Adipocyte (in vitro differentiated cells): ENCODE measurements at regions not wholly inside any gene's neighbourhood (a gene's known extent, or its start where the extent isn't known, plus 50 kb on each side); places are given as distances from the start of the nearest gene placed in this dataset.

Experiments used
- DNase-seq: peaks from one replicate; pipeline ENCODE4 v3.0.0-alpha.2; 2015; ENCODE audit warnings: low read depth
- H3K27me3 ChIP-seq: replicated peaks from 2 replicates; pipeline ENCODE4 v1.7.0; 2013; ENCODE audit warnings: mild to moderate bottlenecking, low read length, moderate library complexity; ENCODE audit not compliant: control insufficient read depth, insufficient read depth
- H3K36me3 ChIP-seq: 2 replicates; pipeline ENCODE4 v1.7.0; 2013; ENCODE audit warnings: low read length, mild to moderate bottlenecking, moderate library complexity; ENCODE audit not compliant: control insufficient read depth, insufficient read depth, severe bottlenecking
- H3K4me1 ChIP-seq: 2 replicates; pipeline ENCODE4 v1.7.0; 2013; ENCODE audit warnings: mild to moderate bottlenecking, low read length, moderate library complexity; ENCODE audit not compliant: control insufficient read depth, insufficient read depth
- H3K4me3 ChIP-seq: 2 replicates; pipeline ENCODE4 v1.7.0; 2013; ENCODE audit warnings: mild to moderate bottlenecking, low read length, moderate library complexity
- H3K9ac ChIP-seq: 2 replicates; pipeline ENCODE4 v1.7.0; 2013; ENCODE audit warnings: mild to moderate bottlenecking, low read length, moderate library complexity
- H3K9me3 ChIP-seq: 2 replicates; pipeline ENCODE4 v1.7.0; 2013; ENCODE audit warnings: mild to moderate bottlenecking, low read length, moderate library complexity; ENCODE audit not compliant: control insufficient read depth

DNA sequence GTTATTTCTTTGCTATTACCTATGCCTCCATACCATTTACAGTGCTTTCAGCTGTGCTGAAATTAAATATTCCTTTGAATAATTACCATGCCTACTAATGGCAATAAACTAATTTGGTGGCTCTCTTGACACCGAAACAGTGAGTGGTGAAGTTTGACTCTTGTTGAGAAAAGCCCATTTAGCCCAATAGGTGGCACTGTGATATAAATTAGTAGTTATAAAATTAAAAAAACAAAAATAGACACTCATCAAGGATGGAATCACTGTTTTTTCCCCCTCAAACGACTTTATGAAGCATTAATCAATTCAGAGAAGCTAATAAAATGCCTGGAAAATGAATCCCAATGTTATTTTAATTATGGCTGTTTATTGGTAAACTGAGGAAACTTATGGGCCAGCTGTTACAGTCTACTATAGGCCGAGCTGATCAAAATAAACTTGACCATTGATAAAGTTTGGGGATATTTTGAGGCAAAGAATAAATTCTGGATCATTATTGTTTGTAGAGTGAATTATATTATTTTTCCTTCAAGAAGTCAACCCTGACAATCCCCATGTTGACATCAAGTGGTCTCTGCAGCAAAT, 339.6 kb downstream of the TRIB2 start:
- peak; percentile 53 for DNase-seq
- Histone ChIP-seq H3K9ac (no peak overlapping the region), H3K4me1 (peaks cover 9% of the 10 kb centered on the region), H3K9me3 (no peaks in the 10 kb centered on the region), H3K27me3 (no peaks in the 10 kb centered on the region), H3K36me3 (no peaks in the 10 kb centered on the region), H3K4me3 (no peak overlapping the region)

DNA sequence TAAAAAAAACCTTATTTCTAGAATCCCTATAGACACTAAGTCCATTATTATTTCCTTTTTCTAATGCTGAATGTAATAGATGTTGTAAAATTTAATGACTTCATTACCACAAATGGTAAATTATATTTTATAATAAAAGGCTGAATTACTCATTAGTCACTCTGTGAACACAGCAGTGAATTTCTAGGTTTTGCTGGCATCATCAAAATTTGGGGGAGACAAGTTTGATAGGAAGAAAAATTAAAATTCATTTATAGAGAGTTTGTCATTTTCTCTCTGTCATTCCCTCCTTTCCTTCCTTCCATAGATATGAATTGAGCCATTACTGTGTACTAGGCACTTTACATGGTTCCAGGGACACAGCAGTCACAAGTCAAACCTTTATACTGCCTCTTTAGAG, 340.9 kb downstream of the TRIB2 start:
- no peak for DNase-seq
- Histone ChIP-seq H3K9ac (no peak overlapping the region), H3K27me3 (no peaks in the 10 kb centered on the region), H3K9me3 (no peaks in the 10 kb centered on the region), H3K36me3 (no peaks in the 10 kb centered on the region), H3K4me3 (no peak overlapping the region), H3K4me1 (peaks cover 9% of the 10 kb centered on the region)

DNA sequence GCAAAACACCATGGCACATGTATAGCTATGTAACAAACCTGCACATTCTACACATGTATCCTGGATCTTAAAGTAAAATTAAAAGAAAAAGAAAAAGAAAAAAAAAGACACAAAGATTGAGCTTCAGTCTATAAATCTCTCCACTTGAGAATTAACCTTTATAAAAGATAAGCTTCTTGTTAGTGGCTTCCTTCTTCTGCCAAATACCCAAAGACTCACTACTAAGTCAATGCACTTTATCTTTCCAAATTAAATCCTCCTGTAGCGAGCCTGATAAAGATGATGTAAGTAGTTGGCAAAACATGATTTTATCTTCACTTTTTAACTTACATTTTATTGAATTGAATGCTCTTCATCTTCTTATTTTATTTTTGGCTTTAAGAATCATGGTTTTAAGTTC, 349.9 kb downstream of the TRIB2 start:
- no peak overlapping the region for H3K9ac ChIP-seq
- no peak for DNase-seq
- H3K4me1 ChIP-seq = no peaks in the 10 kb centered on the region
- no peaks in the 10 kb centered on the region for H3K9me3 ChIP-seq
- no peak overlapping the region for H3K4me3 ChIP-seq
- no peaks in the 10 kb centered on the region for H3K36me3 ChIP-seq
- no peaks in the 10 kb centered on the region for H3K27me3 ChIP-seq

DNA sequence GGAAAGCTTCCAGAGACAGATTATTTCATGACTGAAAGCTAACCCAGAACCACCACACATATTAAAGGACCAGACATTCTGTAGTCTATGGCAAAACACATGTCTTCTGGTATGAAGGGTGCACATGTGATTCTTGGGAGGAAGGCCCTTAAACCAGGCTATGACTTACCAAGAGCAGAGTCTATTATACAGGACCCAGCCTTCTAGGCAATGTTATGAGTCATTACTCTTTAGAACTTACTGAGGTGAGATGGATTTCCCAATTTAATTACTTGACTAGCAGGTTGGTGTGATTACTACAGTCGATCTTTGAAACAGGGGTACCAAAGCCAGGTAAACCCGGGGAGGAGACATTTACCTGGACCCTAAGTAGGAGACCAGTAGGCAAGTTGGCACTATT, 350.8 kb downstream of the TRIB2 start:
- Histone ChIP-seq H3K9me3 (no peaks in the 10 kb centered on the region), H3K36me3 (no peaks in the 10 kb centered on the region), H3K27me3 (no peaks in the 10 kb centered on the region), H3K4me1 (no peaks in the 10 kb centered on the region), H3K4me3 (no peak overlapping the region), H3K9ac (no peak overlapping the region)
- DNase-seq = no peak

DNA sequence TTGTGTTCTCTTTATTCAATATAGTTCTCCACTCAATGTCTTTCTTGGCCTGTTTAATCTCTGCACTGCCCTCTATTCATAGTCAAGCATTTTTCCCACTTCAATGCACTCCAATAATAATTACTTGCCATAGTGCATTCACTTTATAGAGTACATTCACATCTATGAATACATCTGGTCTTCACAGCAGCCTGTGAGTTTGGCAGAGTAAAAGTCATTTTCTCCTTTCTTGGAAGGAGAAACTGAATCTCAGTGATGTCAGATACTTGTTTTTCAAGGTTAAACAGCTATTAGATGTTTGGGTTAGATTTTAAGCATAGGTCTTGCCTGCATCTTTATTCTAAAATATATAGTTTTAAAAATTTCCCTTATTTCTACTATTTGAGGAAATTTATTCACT, 373.2 kb downstream of the TRIB2 start:
- no peak overlapping the region for H3K9ac ChIP-seq
- H3K27me3 ChIP-seq = no peaks in the 10 kb centered on the region
- no peaks in the 10 kb centered on the region for H3K4me1 ChIP-seq
- no peaks in the 10 kb centered on the region for H3K36me3 ChIP-seq
- no peak overlapping the region for H3K4me3 ChIP-seq
- no peaks in the 10 kb centered on the region for H3K9me3 ChIP-seq
- DNase-seq = no peak

DNA sequence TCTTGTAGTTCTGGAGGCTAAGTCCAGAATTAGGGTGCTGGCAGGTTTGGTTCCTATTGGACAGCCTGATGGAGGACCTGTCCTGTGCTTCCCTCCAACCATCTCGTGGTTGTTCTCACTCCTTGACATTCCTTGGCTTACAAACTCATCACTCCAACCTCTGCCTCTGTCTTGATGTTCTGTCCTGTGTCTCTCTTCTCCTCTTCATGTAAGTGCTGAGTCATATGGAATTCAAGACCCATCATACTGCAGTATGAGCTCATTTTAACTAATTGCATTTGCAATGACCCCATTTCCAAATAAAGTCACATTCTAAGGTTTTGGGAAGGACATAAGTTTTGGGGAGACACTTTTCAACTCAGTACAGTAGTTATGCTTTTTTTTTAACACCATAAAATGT, 374.7 kb downstream of the TRIB2 start:
- H3K27me3 ChIP-seq = no peaks in the 10 kb centered on the region
- DNase-seq = no peak
- no peak overlapping the region for H3K4me3 ChIP-seq
- no peaks in the 10 kb centered on the region for H3K36me3 ChIP-seq
- no peaks in the 10 kb centered on the region for H3K4me1 ChIP-seq
- no peak overlapping the region for H3K9ac ChIP-seq
- H3K9me3 ChIP-seq = no peaks in the 10 kb centered on the region

DNA sequence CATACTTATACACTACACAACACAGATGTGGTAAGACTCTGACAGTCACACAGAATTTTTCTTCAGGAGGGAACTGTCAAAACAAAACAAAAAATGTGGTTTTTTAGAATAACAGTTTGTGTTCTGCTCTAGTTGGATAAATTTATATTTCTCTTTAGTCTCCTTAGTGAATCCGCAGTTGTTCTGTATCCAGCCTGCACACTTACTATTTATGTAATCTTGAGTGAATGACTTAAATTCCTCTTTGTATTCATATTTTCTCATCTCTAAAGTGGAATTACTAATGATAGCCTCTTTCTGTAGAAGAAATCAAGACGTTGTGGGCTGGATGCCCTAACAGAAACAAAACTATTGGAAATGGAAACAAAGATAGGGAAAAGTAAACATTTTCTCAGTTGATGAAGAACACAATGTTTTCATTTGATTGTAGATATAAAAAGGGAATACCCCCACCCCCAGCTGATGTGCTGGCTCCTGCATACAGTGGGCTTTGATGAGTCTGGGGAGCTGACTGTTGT, 375.2 kb downstream of the TRIB2 start:
- no peaks in the 10 kb centered on the region for H3K36me3 ChIP-seq
- no peak overlapping the region for H3K4me3 ChIP-seq
- H3K27me3 ChIP-seq = no peaks in the 10 kb centered on the region
- no peak overlapping the region for H3K9ac ChIP-seq
- no peaks in the 10 kb centered on the region for H3K9me3 ChIP-seq
- no peak for DNase-seq
- H3K4me1 ChIP-seq = no peaks in the 10 kb centered on the region

DNA sequence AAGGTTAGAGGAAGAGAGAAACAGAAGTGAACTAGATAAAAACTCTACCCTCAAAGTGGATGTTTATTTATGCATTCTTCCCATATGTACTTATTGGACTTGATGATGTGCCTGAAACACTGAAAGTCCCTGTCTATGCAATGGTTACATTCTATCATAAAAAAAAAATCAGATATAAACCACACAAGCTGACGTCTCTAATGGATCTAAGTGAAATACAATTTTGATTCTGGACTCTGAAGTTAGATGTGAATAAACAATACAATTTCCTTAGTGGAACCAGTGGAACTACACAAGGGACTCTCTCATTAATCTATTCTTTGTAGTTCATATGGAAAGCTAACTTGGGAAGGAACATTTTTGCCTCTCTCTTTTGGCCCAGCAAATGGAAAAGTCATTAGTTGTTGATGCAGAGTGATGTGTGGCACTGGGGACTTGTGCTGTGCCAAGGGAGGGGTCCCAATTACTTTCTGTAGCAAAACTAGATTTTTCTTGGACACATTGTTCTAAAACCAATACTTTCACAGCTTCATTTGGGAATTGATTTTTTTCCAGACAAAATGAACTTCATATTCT, 376.8 kb downstream of the TRIB2 start:
- Histone ChIP-seq H3K4me1 (no peaks in the 10 kb centered on the region), H3K9ac (no peak overlapping the region), H3K36me3 (no peaks in the 10 kb centered on the region), H3K9me3 (no peaks in the 10 kb centered on the region), H3K27me3 (no peaks in the 10 kb centered on the region), H3K4me3 (no peak overlapping the region)
- no peak for DNase-seq

DNA sequence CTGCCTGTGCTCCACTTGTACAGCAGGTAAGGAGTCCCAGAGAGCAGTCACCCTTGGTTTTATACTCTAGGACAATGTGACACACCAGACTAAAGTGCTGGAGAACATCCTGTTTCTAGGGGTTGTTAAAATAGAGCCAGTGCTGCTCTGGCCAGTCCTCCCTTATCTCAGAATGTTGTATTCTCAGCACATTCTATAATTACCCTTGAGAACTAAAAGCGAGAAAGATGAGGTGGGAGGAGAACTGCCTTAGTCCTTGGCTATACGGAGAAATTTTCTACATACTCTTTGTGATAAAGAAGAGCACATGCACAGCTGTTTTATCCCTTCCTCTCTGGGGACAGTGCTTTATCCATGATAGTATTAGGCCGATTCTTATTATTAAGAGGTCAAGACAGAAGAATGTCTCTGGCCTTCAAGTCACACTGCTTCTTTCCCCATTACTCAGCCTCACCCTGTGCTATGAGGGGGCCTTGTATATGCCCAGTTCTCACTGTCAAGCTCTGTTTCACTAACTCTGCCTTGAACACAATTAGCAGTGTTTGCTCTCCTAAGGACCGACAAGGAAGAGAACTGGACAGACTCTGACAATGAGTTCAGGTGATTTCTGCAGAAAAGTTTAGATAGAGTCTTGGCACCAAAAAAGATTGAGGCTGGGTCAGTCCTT, 385.8 kb downstream of the TRIB2 start:
- H3K27me3 ChIP-seq = no peaks in the 10 kb centered on the region
- H3K9ac ChIP-seq = no peak overlapping the region
- H3K36me3 ChIP-seq = no peaks in the 10 kb centered on the region
- DNase-seq = no peak
- no peaks in the 10 kb centered on the region for H3K4me1 ChIP-seq
- H3K4me3 ChIP-seq = no peak overlapping the region
- H3K9me3 ChIP-seq = no peaks in the 10 kb centered on the region

DNA sequence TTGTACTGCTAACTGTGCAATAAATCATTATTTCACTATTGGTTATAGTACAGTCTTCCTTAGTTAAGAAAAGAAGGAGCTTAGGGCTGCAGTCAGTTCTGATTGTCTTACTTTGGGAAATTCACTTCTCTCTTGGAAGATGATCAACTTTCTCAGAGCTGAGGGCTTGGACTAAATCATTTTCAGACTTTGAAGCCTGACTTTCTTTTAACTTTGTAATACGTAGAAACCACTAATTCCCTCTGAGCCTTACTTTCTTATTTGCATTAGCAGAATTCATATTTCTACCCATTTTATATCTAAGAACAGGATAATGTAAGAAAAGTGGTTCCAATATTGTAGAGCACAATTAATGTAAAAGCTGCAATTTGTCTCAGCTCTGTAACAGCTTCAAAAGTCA, 386.4 kb downstream of the TRIB2 start:
- no peak for DNase-seq
- H3K36me3 ChIP-seq = no peaks in the 10 kb centered on the region
- H3K4me3 ChIP-seq = no peak overlapping the region
- no peak overlapping the region for H3K9ac ChIP-seq
- H3K4me1 ChIP-seq = no peaks in the 10 kb centered on the region
- no peaks in the 10 kb centered on the region for H3K27me3 ChIP-seq
- H3K9me3 ChIP-seq = no peaks in the 10 kb centered on the region

DNA sequence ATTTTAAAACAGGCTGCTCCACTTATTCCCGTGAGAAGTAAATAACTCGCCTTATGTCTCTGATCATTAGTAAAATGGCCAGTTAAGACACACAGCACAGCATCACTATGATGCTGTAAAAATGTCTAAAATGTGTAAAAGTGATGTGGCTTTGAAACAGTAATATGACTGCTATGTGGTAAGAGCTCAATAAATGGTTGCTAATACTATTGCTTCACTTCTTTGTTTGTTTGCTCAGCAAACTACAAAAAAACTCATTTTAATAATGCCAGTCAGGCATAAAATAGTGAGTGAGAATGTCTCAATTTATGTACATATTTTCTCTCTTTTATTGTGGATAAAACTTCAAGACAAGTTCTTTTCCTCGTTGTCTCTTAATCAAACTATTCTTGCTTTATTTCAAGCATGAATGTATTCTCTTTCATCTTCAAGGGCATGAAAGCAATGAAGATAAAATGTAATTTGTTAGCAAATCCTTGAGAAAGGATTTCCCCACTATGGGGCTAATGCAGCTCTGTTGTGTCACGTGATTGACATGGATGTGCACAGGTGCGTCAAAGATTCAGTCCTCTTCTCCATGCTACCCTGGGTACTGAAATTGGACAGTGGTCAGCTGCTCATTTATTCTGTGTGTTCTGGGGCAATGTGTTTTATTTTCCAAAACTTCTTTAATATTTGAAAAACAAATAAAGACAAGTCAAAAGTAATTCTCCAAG, 387.2 kb downstream of the TRIB2 start:
- no peaks in the 10 kb centered on the region for H3K4me1 ChIP-seq
- no peak for DNase-seq
- H3K9ac ChIP-seq = no peak overlapping the region
- no peaks in the 10 kb centered on the region for H3K27me3 ChIP-seq
- H3K36me3 ChIP-seq = no peaks in the 10 kb centered on the region
- H3K9me3 ChIP-seq = no peaks in the 10 kb centered on the region
- H3K4me3 ChIP-seq = no peak overlapping the region
